ENCODE measurements at regions not wholly inside any gene's neighbourhood (a gene's known extent, or its start where the extent isn't known, plus 50 kb on each side); places are given as distances from the start of the nearest gene placed in this dataset.

DNA sequence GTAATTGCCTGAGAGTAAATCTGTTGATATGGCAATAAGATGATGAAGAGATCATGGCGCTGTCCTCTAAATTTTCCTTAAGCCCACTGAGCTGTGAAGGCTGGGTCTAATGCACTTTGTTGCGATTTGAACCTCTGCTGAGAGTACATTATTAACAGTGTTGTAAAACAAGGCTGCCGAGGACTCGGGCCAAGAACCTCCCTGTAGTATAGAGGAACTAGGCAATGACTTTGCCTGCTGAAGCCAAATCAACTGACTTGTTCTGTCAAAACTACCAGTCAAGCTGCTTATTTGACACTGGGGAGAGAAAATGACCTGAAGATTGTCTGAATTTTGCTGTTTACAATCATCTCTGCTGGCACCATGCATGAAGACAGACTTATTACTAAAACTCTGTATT, 1154.7 kb downstream of the DTWD2 start:
- ChIA-PET CTCF (no interaction called here), POLR2A (no interaction called here)
- TF ChIP-seq CTBP1 (IDR thresholded peaks at IDR 0.05; ENCODE audit: borderline replicate concordance), result no peak
- no peak for DNase-seq (ENCODE audit: extremely low spot score)

DNA sequence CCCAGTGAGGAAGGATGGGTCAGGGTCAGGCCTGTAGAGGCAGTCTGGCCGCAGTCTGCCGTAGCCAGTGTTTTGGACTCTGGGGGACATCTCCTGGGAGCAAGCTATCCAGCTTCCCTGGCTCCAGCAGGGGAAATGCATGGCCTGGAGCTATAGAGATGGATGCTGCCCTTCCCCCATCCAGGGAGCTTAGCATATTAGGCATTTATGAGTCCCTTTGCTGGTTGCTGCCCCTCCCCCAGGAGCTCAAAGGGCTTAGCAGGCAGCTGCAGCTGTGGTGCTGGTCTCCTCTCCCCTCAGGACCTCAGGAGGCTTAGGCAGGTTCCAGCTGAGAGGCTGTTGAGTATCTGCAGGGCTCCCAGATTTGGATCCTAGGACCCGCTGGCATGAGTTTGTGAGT, 1158.7 kb downstream of the DTWD2 start:
- ChIA-PET CTCF (no interaction called here), POLR2A (no interaction called here)
- no peak for DNase-seq (ENCODE audit: extremely low spot score)
- TF ChIP-seq FOXA1 (IDR thresholded peaks at IDR 0.05), result no peak
- TF ChIP-seq SP1 (IDR thresholded peaks at IDR 0.05), result no peak
- no peak for TF ChIP-seq FOXM1 (IDR thresholded peaks at IDR 0.05; ENCODE audit: borderline replicate concordance)
- no peak for TF ChIP-seq L3MBTL2 (conservative IDR thresholded peaks at IDR 0.05)
- no peak for TF ChIP-seq BHLHE40 (IDR thresholded peaks at IDR 0.05; ENCODE audit: borderline replicate concordance)
- TF ChIP-seq NFRKB (IDR thresholded peaks at IDR 0.05), result no peak
- TF ChIP-seq, protein P1, sequence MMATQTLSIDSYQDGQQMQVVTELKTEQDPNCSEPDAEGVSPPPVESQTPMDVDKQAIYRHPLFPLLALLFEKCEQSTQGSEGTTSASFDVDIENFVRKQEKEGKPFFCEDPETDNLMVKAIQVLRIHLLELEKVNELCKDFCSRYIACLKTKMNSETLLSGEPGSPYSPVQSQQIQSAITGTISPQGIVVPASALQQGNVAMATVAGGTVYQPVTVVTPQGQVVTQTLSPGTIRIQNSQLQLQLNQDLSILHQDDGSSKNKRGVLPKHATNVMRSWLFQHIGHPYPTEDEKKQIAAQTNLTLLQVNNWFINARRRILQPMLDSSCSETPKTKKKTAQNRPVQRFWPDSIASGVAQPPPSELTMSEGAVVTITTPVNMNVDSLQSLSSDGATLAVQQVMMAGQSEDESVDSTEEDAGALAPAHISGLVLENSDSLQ (IDR thresholded peaks at IDR 0.05), result no peak
- TF ChIP-seq SUZ12 (IDR thresholded peaks at IDR 0.05), result no peak
- TF ChIP-seq FOXK2 (IDR thresholded peaks at IDR 0.05), result no peak
- TF ChIP-seq ZNF384 (IDR thresholded peaks at IDR 0.05), result no peak
- no peak for TF ChIP-seq CTBP1 (IDR thresholded peaks at IDR 0.05; ENCODE audit: borderline replicate concordance)
- no peak for TF ChIP-seq LEF1 (IDR thresholded peaks at IDR 0.05; ENCODE audit: borderline replicate concordance)
- TF ChIP-seq HDGF (IDR thresholded peaks at IDR 0.05; ENCODE audit: borderline replicate concordance), result no peak
- TF ChIP-seq ARNT (IDR thresholded peaks at IDR 0.05), result no peak
- no peak for TF ChIP-seq TARDBP (IDR thresholded peaks at IDR 0.05)

DNA sequence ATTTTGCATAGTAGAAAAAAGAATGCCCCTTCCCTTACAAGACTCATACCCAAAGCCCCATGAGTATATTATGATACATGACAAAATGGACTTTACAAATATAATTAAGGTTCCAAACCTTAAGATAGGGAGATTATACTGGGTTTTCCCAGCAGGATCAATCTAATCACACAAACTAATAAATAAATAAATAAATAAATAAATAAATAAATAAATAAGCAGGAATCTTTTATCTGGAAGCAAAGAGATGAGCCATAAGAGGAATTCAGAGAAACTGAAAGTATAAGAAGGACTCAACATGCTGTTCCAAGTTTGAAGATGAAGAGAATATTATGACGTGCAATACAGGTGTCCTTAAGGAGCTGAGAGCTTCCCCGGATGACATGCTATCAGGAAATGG, 1174.5 kb downstream of the DTWD2 start:
- CTCF ChIA-PET, result no interaction called here
- TF ChIP-seq HDGF (IDR thresholded peaks at IDR 0.05; ENCODE audit: borderline replicate concordance) (no peak), SP1 (IDR thresholded peaks at IDR 0.05) (no peak), ZNF384 (IDR thresholded peaks at IDR 0.05) (no peak), BHLHE40 (IDR thresholded peaks at IDR 0.05; ENCODE audit: borderline replicate concordance) (no peak), ELF4 (IDR thresholded peaks at IDR 0.05) (no peak)
- POLR2A ChIA-PET, result no interaction called here
- no peak for DNase-seq (ENCODE audit: extremely low spot score)

DNA sequence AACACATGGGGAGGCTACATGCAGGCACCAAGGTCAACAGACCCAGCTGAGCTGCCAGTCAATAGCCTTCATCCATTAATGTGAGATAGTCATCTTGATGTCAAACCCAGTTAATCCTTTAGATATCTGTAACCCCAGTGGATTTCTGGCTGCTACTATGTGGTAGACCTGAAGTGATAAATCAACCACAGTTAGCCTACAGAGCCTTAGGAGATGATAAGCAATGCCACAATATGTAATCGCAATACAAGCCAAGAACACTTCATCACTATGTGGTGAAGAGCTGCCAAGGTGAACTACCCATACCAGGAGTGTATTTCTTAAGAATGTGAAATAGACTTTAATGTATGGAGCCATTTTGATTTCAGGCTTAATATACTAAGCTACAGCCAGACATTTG, 1175.5 kb downstream of the DTWD2 start:
- ChIA-PET POLR2A (no interaction called here), CTCF (no interaction called here)
- TF ChIP-seq FOXA1 (IDR thresholded peaks at IDR 0.05) (no peak), L3MBTL2 (conservative IDR thresholded peaks at IDR 0.05) (no peak), LEF1 (IDR thresholded peaks at IDR 0.05; ENCODE audit: borderline replicate concordance) (no peak), SP1 (IDR thresholded peaks at IDR 0.05) (no peak), SUZ12 (IDR thresholded peaks at IDR 0.05) (no peak), TARDBP (IDR thresholded peaks at IDR 0.05) (no peak)
- TF ChIP-seq, protein P1 (IDR thresholded peaks at IDR 0.05), result no peak
- DNase-seq (ENCODE audit: extremely low spot score), result no peak

DNA sequence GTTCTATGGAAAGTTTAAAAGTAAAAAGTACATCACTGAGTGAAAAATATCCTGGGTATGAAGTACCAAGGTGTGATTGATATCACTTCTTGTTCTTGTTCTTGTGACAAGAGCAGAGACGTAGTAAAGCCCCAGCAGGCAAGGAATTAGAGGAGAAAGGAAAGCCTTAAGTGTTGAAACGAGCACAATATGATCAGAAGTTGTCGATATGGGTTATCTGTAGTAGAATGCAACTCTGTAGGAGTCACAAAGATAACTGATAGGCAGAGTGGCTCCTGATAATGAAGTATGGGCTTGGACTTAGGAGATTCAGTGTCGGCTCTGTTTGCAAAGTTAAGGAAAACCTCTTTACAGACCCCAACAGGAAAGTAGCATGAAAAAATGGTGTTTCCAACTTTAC, 1179.1 kb downstream of the DTWD2 start:
- POLR2A ChIA-PET, result no interaction called here
- CTCF ChIA-PET, result no interaction called here
- TF ChIP-seq TARDBP (IDR thresholded peaks at IDR 0.05), result no peak
- TF ChIP-seq ZNF384 (IDR thresholded peaks at IDR 0.05), result no peak
- no peak for TF ChIP-seq SP1 (IDR thresholded peaks at IDR 0.05)
- no peak for TF ChIP-seq BHLHE40 (IDR thresholded peaks at IDR 0.05; ENCODE audit: borderline replicate concordance)
- TF ChIP-seq, protein P1 (IDR thresholded peaks at IDR 0.05), result no peak
- DNase-seq (ENCODE audit: extremely low spot score), result no peak

DNA sequence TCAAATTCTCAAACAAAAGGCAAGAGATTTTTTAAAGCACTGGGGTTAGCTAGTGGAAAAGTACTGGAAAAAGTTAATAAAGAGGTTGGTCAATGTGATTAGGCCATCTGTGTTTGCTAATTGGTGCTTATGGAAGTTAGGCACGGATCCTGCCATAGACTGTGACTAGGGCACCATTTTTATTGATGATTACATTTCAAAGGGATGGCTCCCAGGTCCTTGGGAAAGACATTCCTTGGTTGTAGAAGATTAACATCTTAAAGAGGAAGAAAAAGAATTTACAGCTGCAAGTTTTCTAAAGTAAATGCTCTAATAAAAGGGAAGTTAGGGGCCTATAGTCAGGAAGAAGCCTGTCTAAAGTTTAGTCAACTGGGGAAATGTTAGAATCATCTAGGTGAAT, 1183.3 kb downstream of the DTWD2 start:
- ChIA-PET CTCF (no interaction called here), POLR2A (no interaction called here)
- TF ChIP-seq SP1 (IDR thresholded peaks at IDR 0.05), result no peak
- no peak for TF ChIP-seq FOXM1 (IDR thresholded peaks at IDR 0.05; ENCODE audit: borderline replicate concordance)
- no peak for TF ChIP-seq BHLHE40 (IDR thresholded peaks at IDR 0.05; ENCODE audit: borderline replicate concordance)
- no peak for TF ChIP-seq FOXA1 (IDR thresholded peaks at IDR 0.05)
- DNase-seq (ENCODE audit: extremely low spot score), result no peak

DNA sequence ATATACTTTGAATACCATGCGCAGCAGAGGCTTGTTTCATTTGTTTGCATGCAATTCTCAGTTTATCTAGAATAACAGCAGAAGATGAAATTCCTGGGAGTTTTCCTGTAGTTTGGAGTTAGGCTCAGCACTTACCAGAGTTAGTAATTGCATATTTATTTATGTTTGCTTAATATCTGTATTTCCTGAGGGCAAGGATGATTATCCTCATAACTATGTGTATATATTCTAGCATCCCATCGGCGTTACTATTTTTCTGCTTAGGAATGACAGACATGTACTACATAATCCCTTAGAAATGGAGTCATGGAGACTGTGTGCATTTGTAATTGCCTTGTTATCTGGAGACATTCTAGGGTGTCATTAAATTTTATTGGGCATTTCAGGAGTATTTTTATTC, 1184.8 kb downstream of the DTWD2 start:
- ChIA-PET CTCF (no interaction called here), POLR2A (no interaction called here)
- DNase-seq (ENCODE audit: extremely low spot score), result no peak
- TF ChIP-seq TARDBP (IDR thresholded peaks at IDR 0.05) (no peak), SUZ12 (IDR thresholded peaks at IDR 0.05) (no peak), CTBP1 (IDR thresholded peaks at IDR 0.05; ENCODE audit: borderline replicate concordance) (no peak), ARNT (IDR thresholded peaks at IDR 0.05) (no peak)

DNA sequence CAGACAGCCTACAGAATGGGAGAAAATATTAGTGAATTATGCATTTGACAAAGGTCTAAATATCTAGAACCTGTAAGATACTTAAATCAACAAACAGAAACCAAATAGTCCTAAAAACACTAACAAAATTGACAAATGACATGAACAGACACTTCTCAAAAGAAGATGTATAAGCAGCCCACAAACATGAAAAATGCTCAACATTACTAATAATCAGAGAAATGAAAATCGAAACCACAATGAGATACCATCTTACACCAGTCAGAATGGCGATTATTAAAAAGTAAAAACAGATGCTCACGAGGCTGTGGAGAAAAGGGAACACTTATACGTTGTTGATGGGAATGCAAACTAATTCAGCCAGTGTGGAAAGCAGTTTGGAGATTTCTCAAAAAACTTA, 1186.8 kb downstream of the DTWD2 start:
- CTCF ChIA-PET, result no interaction called here

More for the DNA sequence above, 1186.8 kb downstream of the DTWD2 start:
- no peak for DNase-seq (ENCODE audit: extremely low spot score)
- TF ChIP-seq, protein P1 (IDR thresholded peaks at IDR 0.05), result no peak
- TF ChIP-seq BHLHE40 (IDR thresholded peaks at IDR 0.05; ENCODE audit: borderline replicate concordance) (no peak), LEF1 (IDR thresholded peaks at IDR 0.05; ENCODE audit: borderline replicate concordance) (no peak), L3MBTL2 (conservative IDR thresholded peaks at IDR 0.05) (no peak), NFRKB (IDR thresholded peaks at IDR 0.05) (no peak), FOXA1 (IDR thresholded peaks at IDR 0.05) (no peak), SP1 (IDR thresholded peaks at IDR 0.05) (no peak), SUZ12 (IDR thresholded peaks at IDR 0.05) (no peak), CTBP1 (IDR thresholded peaks at IDR 0.05; ENCODE audit: borderline replicate concordance) (no peak), ARNT (IDR thresholded peaks at IDR 0.05) (no peak), ELF4 (IDR thresholded peaks at IDR 0.05) (no peak), FOXK2 (IDR thresholded peaks at IDR 0.05) (no peak), HDGF (IDR thresholded peaks at IDR 0.05; ENCODE audit: borderline replicate concordance) (no peak), TARDBP (IDR thresholded peaks at IDR 0.05) (no peak)
- POLR2A ChIA-PET, result no interaction called here

Data from HEK293T (cell line).